GM10266 (cell line): ENCODE measurements at regions not wholly inside any gene's neighbourhood (a gene's known extent, or its start where the extent isn't known, plus 50 kb on each side); places are given as distances from the start of the nearest gene placed in this dataset.

ENCODE experiments used
- DNase-seq: peaks from one replicate; pipeline ENCODE4 v3.0.0; 2012; ENCODE audit errors: extremely low spot score
- TF ChIP-seq, protein P1 (sequence below): IDR thresholded peaks from 2 replicates; pipeline ENCODE4 v1.5.1; 2012; ENCODE audit warnings: mild to moderate bottlenecking, low read depth; ENCODE audit not compliant: control insufficient read depth, insufficient read depth; ENCODE audit errors: missing control alignments

DNA sequence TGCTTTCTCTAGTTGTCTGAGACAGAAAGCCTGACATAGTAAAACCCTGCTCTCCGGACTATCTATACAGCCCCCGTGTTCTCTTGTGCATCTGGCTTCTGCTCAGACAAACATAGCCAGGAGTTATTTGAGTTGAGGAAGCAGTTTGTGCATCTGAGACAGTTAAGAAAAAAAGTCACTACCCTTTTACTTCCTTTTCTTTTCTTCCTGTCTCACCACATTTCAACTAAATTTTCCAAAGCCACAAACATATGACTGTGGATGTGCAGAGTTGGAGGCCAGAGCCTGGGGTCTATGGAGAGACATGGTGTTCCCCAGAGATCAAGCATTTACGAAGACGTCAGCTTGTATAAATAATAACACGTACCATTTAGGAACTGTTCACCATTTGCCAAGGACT lies 158.5 kb upstream of the FGGY start:
- DNase-seq, result no peak
- TF ChIP-seq, protein P1, sequence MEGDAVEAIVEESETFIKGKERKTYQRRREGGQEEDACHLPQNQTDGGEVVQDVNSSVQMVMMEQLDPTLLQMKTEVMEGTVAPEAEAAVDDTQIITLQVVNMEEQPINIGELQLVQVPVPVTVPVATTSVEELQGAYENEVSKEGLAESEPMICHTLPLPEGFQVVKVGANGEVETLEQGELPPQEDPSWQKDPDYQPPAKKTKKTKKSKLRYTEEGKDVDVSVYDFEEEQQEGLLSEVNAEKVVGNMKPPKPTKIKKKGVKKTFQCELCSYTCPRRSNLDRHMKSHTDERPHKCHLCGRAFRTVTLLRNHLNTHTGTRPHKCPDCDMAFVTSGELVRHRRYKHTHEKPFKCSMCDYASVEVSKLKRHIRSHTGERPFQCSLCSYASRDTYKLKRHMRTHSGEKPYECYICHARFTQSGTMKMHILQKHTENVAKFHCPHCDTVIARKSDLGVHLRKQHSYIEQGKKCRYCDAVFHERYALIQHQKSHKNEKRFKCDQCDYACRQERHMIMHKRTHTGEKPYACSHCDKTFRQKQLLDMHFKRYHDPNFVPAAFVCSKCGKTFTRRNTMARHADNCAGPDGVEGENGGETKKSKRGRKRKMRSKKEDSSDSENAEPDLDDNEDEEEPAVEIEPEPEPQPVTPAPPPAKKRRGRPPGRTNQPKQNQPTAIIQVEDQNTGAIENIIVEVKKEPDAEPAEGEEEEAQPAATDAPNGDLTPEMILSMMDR, result no peak

DNA sequence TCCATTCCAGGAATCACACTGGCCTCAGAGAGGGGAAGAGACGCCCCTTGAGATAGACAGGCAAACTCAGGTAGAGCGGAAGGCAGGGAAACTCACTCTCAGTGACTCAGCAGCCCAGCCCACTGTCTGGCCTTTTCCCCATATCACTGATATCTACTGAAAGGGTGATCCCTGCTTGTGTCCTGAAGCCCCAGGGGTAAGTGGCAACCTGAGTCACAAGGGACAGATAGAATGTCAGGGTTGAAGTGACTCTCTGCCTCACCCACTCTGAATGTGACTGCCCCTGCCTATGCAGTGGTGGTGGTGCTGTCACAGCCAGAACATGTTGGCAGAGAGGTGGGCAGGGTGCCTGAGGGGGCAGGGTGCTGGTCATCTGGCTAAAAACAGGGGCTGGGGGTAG lies 157.5 kb upstream of the FGGY start:
- no peak for DNase-seq
- TF ChIP-seq, protein P1, result no peak

DNA sequence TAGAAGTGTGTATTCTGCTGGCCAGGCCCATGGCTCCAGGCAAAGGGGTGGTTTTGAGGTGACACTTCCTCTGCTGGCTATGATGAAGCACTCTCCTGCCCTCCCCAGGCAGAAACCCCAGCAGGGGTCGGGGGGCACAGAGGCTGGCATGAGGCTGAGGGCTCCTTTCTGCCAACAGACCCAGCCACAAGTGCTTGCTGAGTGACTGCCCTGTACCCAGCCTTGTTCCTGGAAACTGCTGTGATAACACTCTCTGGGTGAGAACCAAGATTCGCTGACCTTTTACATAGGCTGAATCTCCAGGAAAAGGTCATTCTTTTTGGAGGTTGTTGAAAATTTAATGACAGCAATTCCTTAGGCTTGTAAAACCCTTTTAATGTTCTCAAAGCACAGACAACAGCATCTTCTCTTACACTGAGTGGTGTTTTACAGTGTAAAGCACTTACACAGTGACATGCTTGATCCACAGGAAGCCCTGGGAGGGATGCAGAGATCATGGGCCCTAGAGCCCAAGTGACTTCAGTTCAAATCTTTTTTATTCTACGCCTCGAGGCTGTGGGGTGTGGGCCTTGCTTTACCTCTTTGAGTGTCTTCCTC lies 155.5 kb upstream of the FGGY start:
- TF ChIP-seq, protein P1, result no peak
- no peak for DNase-seq

DNA sequence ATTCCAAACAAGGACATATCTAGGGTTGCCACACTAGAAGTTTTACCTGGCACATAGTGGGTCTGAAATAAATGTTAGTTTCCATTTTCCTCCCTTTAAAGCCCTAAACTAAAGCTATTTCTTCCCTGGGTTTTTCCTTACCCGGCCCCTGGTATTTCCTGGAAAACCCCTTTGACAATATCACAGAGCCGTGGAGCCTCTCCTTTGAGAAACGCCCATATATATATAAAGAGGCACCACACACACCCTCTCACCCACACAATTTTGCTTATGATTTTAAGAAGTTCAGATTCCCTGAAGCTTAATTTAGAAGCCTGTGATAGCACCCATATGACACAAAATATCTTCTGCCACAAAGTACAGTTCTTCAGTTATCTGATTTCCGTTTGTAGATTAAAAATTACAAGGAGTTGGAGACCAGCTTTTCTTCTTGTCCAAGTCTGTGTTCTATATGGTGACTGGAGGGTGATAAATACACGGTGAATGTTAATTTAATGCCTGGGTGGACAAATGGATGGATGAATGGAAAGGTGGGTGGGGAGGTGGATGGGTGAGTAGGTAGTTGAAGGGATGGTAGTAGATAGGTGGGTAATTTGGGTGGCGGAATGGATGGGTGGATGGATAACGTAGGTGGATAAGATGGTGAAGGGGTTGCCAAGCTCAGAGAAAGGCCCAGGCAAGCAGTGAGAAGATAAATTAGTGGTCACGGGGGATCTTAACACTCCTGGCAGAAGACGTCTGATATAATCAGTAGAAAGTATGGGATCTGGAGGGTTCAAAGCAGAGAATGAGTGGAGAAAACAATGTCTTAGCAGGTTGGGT lies 154.4 kb upstream of the FGGY start:
- no peak for DNase-seq
- TF ChIP-seq, protein P1, result no peak

DNA sequence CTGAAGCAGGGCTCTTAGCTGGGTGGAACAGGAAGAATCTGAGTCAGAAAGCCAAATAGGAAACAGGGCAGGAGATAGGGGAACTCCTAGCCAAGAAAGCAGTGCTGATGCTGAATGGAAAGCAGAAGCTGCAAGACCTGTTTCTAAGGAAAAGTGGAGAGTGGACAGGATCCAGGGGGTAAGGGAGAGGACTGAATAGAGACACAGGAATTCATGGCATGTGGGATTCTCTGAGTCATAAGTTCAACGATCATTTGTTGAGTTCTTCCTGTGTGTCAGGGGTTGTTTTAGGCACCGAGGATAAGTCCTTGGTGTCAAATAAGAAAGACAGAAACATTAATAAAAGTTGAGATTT lies 153.8 kb upstream of the FGGY start:
- no peak for DNase-seq
- TF ChIP-seq, protein P1, result no peak

DNA sequence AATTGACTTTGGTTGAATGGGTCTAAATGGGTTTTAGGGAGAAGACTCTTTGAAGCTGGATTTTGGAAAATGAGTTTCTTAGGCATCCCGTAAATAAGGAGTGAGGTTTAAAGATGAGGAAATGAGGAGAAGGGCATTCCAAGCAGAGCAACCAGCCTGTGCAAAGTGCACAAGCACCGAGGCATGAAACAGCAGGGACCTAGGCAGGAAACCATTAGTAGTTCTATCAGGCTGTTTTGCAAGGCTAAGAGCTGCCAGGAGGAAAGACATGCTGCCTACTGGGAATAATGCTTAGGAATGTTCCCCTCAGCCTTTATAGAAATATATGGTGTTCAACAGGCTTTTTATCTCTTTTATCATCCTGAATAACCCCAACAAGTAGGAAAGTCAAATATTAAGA lies 153.1 kb upstream of the FGGY start:
- no peak for DNase-seq
- TF ChIP-seq, protein P1, result no peak

DNA sequence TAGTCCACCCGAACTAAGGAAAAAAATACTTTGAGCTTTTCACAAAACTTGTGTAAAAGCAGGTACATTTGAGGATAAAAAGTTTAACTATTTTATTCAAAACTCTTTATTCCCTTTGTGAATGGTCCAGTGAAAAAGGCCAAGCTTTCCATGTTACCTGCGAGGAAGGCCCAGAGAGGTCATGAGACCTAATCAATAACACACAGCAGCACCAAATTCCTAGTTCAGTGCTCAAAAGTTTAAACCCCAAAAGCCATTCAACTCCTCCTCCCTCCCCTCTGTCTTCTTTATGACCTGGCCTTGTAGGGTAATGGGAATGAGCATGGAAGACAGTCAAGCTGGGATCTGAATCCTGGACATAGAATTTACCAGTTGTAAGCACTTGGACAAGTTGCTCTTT lies 151.9 kb upstream of the FGGY start:
- no peak for DNase-seq

More for the DNA sequence above, 151.9 kb upstream of the FGGY start:
- TF ChIP-seq, protein P1, result no peak
